H54 (cell line): ENCODE measurements at regions not wholly inside any gene's neighbourhood (a gene's known extent, or its start where the extent isn't known, plus 50 kb on each side); places are given as distances from the start of the nearest gene placed in this dataset.

Experiments used
- DNase-seq: peaks from one replicate; pipeline ENCODE4 v3.0.0; 2011; ENCODE audit warnings: low spot score, mixed read lengths; ENCODE audit not compliant: insufficient read length
- FAIRE-seq: peaks from 3 replicates; lab custom pipeline; 2011; peaks lifted over from hg19 to GRCh38; lab: Jason Lieb, UNC
- POLR2A ChIP-seq: IDR thresholded peaks from 2 replicates; pipeline ENCODE4 v1.6.1; 2011; ENCODE audit warnings: low read depth, mild to moderate bottlenecking, low read length

DNA sequence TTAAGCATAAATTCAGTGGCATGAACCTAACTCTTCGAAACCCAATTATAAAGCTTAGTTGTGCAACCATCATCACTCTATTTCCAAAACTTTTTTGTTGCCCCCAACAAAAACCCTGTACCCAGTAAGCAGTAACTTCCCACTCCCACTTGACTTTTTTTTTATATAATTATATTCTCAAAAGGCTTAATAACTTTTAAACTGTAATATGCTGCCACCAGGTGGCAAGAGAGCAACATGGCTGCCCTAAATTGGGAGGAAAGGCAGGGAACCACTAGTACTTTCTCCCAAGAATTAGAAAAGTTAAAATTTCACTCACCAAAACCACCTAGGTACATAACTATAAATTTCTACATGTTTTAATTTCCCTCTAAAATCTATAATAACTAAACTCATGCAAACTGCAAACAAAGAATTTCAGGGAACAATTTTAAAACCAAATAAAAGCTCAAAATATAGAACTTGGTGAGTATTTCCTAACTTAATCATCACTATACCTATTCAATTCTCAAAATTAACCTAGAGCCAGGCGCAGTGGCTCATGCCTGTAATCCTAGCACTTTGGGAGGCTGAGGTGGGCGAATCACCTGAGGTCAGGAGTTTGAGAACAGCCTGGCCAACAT, 50.2 kb upstream of the RNF38 start:
- DNase-seq (no peak), FAIRE-seq (no peak)
- no peak for TF ChIP-seq POLR2A
